Ramos (cell line): ENCODE measurements at regions not wholly inside any gene's neighbourhood (a gene's known extent, or its start where the extent isn't known, plus 50 kb on each side); places are given as distances from the start of the nearest gene placed in this dataset.

ENCODE experiments used
- in situ Hi-C: fragments of 300-500 bp; cut with MboI; formaldehyde crosslinking; loops from one replicate; pipeline ENCODE4 v1.14.3; 2022; ENCODE audit warnings: low sequenced_read_pairs; ENCODE audit not compliant: unreplicated experiment

- in situ Hi-C loops: loop anchor here (25.0 kb wide), 1 partner anchor 1468 kb away; no protein-coding TSS in a partner anchor
Observed at GRCh38 chr16:6694636-6695035, 638.0 kb upstream of the RBFOX1 start.

GRCh38 chr16:6693418-6693817, 639.2 kb upstream of the RBFOX1 start:
- in situ Hi-C loops: loop anchor here (25.0 kb wide), 1 partner anchor 1469 kb away; no protein-coding TSS in a partner anchor

GRCh38 chr16:6692874-6693273, 639.8 kb upstream of the RBFOX1 start:
- in situ Hi-C loops: loop anchor here (25.0 kb wide), 1 partner anchor 1469 kb away; no protein-coding TSS in a partner anchor

- in situ Hi-C loops: loop anchor here (25.0 kb wide), 1 partner anchor 1472 kb away; no protein-coding TSS in a partner anchor
Observed at GRCh38 chr16:6690741-6691140, 641.9 kb upstream of the RBFOX1 start.

- in situ Hi-C loops: loop anchor here (25.0 kb wide), 1 partner anchor 1473 kb away; no protein-coding TSS in a partner anchor
Observed at GRCh38 chr16:6689643-6690042, 643.0 kb upstream of the RBFOX1 start.

GRCh38 chr16:6687593-6687992, 645.1 kb upstream of the RBFOX1 start:
- in situ Hi-C loops: loop anchor here (25.0 kb wide), 1 partner anchor 1475 kb away; no protein-coding TSS in a partner anchor

GRCh38 chr16:6684076-6684673, 648.5 kb upstream of the RBFOX1 start:
- in situ Hi-C loops: loop anchor here (25.0 kb wide), 1 partner anchor 1478 kb away; no protein-coding TSS in a partner anchor

- in situ Hi-C loops: loop anchor here (25.0 kb wide), 1 partner anchor 1480 kb away; no protein-coding TSS in a partner anchor
Observed at GRCh38 chr16:6682142-6682811, 650.4 kb upstream of the RBFOX1 start.

GRCh38 chr16:6678586-6678985, 654.1 kb upstream of the RBFOX1 start:
- in situ Hi-C loops: loop anchor here (25.0 kb wide), 1 partner anchor 1484 kb away; no protein-coding TSS in a partner anchor

GRCh38 chr16:6674071-6674470, 658.6 kb upstream of the RBFOX1 start:
- in situ Hi-C loops: no loop called here

GRCh38 chr16:6672507-6672906, 660.1 kb upstream of the RBFOX1 start:
- in situ Hi-C loops: no loop called here

- in situ Hi-C loops: no loop called here
Observed at GRCh38 chr16:6667393-6667792, 665.3 kb upstream of the RBFOX1 start.

- in situ Hi-C loops: no loop called here
Observed at GRCh38 chr16:6665126-6665525, 667.5 kb upstream of the RBFOX1 start.

- in situ Hi-C loops: no loop called here
Observed at GRCh38 chr16:6663668-6664067, 669.0 kb upstream of the RBFOX1 start.

- in situ Hi-C loops: no loop called here
Observed at GRCh38 chr16:6656760-6657159, 675.9 kb upstream of the RBFOX1 start.

- in situ Hi-C loops: loop anchor here (25.0 kb wide), 1 partner anchor 1410 kb away; no protein-coding TSS in a partner anchor
Observed at GRCh38 chr16:6646891-6647290, 685.8 kb upstream of the RBFOX1 start.

- in situ Hi-C loops: loop anchor here (25.0 kb wide), 1 partner anchor 1409 kb away; no protein-coding TSS in a partner anchor
Observed at GRCh38 chr16:6645768-6646568, 686.7 kb upstream of the RBFOX1 start.

- in situ Hi-C loops: loop anchor here (25.0 kb wide), 1 partner anchor 1408 kb away; no protein-coding TSS in a partner anchor
Observed at GRCh38 chr16:6644916-6645315, 687.7 kb upstream of the RBFOX1 start.

- in situ Hi-C loops: loop anchor here (25.0 kb wide), 1 partner anchor 1406 kb away; no protein-coding TSS in a partner anchor
Observed at GRCh38 chr16:6643080-6643686, 689.5 kb upstream of the RBFOX1 start.

- in situ Hi-C loops: loop anchor here (25.0 kb wide), 1 partner anchor 1405 kb away; no protein-coding TSS in a partner anchor
Observed at GRCh38 chr16:6642271-6642670, 690.4 kb upstream of the RBFOX1 start.
